Stromal cell of bone marrow (primary cell): ENCODE measurements at regions not wholly inside any gene's neighbourhood (a gene's known extent, or its start where the extent isn't known, plus 50 kb on each side); places are given as distances from the start of the nearest gene placed in this dataset.
"Not testable (repeated sequence)": the region's sequence is repeated elsewhere in the genome, so short reads cannot be mapped to it uniquely, and the experiment has no call there.

Experiments used
- DNase-seq: peaks from one replicate; pipeline ENCODE4 v3.0.0-alpha.2; 2012; ENCODE audit warnings: low read depth

GRCh38 chr9:107789001-107789700 is 299.6 kb upstream of the KLF4 start:
- DNase-seq, result no peak

GRCh38 chr9:107786561-107786960 is 297.0 kb upstream of the KLF4 start:
- DNase-seq, result no peak

- peak; percentile 43 for DNase-seq
These were observed 294.8 kb upstream of the KLF4 start for GRCh38 chr9:107784235-107784958.

DNA sequence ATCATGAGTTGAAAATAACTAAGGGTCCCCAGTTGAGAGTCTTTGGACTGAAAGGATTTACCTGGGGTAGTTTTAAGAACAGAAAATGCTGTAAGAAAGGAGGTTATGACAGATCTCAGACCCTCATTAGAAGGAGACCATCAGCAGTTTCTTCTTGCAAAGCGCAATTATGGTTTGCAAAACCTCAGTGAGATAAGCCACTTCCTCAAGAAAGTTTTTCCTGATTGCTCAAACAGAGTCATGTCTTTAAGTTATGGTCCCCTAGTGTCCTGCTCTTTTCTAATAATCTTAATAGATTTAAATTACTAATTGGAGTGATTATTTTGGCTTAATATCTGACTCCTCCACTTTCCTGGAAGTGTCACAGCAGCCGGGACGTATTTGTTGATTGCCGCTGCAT is 293.2 kb upstream of the KLF4 start:
- no peak for DNase-seq

DNA sequence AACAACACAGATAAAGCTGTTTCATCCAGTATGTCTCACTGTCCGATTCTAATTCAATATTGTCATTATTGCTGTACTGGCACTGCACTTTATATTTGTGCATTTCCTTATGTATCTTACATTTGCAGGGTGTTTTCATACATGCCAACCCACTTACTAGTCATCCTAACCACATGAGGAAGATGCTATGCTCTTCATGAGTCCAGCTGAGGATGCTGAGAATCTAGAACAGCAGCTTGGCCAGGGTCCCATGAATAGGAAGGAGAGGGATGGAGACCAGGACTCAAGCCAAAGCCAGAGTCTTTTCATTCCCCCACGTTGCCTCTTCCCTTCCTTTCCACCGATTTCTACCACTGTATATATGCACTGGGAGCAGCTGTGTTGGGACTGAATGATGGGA is 292.8 kb upstream of the KLF4 start:
- peak; percentile 27 for DNase-seq

- no peak for DNase-seq
These were observed 291.4 kb upstream of the KLF4 start for GRCh38 chr9:107780960-107781359.

DNA sequence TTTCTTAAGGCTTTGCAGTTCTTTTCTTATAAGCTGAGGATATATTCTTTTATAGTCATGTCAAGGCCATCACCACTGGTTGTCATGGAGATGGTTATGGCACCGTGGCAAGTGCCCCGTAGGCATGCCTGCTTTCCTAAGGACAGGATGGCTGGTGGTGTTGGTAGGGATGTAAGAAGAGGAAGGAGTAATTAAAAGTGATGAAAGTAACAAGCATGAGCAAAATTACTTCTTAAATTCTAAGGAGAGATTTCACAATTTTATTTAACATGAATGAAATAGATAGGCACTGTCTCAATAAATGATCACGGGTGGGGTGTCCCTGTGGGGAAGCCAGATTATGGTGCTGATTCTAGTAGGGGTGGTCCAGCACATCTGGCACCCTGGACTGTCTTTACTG is 290.2 kb upstream of the KLF4 start:
- DNase-seq, result no peak

DNA sequence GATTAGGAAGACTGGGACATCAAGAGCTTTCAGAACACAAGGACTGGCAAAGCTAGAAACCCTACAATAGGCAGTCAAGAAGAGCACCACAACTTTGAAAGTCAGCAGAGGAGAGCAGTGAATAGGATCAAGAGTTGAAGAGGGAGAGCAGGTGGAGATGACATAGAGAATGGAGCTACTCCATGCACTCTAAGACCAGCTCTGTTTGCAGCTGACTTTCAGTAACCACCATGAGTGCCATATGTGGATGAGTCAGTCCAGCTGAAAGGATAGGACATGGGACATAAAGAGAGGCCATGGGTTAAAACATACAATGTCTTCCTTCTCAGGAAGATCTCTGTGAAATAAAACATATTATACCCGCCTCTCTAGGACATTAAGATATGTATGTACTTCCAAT is 289.1 kb upstream of the KLF4 start:
- no peak for DNase-seq

DNA sequence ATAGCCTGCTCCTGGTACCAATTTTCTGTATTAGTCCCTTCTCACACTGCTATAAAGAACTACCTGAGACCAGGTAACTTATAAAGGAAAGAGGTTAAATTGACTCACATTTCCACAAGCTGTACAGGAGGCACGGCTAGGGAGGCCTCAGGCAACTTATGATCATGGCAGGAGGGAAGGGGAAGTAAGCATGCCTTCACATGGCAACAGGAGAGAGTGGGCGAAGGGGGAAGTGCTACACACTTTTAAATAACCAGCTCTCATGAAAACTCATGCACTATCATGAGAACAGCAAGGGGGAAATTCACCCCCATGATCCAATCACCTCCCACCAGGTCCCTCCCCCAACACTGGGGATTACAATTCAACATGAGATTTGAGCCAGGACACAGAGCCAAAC is 284.5 kb upstream of the KLF4 start:
- DNase-seq, result not testable (repeated sequence)

DNA sequence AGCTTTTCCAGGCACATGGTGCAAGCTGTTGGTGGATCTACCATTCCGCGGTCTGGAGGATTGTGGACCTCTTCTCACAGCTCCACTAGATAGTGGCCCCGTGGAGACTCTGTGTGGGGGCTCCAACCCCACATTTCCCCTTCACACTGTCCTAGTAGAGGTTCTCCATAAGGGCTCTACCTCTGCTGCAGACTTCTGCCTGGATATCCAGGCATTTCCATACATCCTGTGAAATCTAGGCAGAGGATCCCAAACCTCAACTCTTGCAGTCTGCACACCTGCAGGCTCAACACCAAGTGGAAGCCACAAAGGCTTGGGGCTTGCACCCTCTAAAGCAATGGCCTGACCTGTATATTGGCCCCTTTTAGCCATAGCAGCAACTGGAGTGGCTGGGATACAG is 283.4 kb upstream of the KLF4 start:
- no peak for DNase-seq

DNA sequence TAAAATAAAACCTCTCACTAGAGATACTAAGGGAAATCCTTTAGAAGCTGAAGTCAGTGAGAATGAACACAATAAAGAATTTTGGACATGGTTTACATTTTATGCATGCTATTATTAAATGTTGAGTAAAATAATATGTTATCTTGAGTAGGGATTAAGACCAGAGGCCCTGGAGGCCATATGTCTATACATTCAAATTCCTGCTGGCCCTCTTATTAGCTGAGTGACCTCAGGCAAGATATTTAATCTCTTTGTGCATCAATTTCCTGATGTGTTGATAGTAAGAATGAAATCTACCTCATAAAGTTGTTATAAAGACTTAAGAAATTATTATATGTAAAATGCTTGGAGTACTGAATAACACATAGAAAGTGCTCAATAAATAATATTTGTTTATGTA is 281.1 kb upstream of the KLF4 start:
- DNase-seq, result no peak

- DNase-seq, result no peak
These were observed 278.7 kb upstream of the KLF4 start for GRCh38 chr9:107768224-107768623.

- DNase-seq, result no peak
These were observed 278.1 kb upstream of the KLF4 start for GRCh38 chr9:107767711-107768110.

DNA sequence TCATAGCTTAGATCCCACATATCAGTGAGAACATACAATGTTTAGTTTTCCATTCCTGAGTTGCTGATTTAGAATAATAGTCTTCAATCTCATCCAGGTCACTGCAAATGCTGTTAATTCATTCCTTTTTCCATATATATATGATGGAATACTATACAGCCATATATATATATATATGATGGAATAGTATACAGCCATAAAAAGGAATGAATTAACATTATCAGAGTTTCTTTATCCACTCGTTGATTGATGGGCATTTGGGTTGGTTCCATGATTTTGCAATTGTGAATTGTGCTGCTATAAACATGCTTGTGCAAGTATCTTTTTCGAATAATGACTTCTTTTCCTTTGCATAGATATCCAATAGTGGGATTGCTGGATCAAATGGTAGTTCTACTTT is 273.9 kb upstream of the KLF4 start:
- DNase-seq, result not testable (repeated sequence)

GRCh38 chr9:107761307-107761706 is 271.7 kb upstream of the KLF4 start:
- no peak for DNase-seq

GRCh38 chr9:107760469-107761242 is 271.1 kb upstream of the KLF4 start:
- no peak for DNase-seq

DNA sequence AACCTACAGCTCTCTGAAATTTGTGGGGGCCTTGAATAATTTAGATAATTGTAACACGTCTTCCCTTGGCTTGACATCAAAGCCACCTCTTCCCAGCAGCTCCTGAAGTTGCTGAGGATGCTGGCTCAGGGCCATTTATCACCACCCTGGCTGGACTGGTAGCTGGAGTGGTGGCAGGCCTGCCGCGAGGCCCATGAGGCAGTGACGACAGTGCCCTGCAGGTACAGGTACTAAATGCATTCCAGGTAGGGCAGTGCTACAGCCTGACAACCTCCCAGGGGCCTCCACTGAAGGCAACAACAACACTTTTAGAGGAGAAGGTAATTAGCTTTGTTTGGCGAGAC is 270.2 kb upstream of the KLF4 start:
- DNase-seq, result no peak

GRCh38 chr9:107759009-107759822 is 269.6 kb upstream of the KLF4 start:
- no peak for DNase-seq

DNA sequence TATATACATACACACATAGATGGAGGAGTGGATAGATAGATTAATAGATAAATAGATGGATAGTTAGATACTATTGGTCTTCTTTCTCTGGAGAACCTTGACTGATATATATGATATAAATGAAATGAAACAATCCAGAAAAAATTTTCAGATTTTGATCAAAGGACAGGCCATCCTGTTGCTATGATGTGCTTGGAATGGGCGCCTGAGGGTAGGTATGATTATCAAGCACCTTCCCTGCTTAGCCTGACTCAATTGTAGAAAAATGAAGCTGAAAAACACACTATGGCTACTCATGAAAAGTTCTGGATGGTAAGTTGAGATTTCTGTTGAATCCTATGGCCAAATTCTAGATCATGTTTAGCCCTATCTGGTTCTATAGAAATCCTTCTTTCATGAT is 266.5 kb upstream of the KLF4 start:
- no peak for DNase-seq

GRCh38 chr9:107755246-107755645 is 265.7 kb upstream of the KLF4 start:
- DNase-seq, result no peak

DNA sequence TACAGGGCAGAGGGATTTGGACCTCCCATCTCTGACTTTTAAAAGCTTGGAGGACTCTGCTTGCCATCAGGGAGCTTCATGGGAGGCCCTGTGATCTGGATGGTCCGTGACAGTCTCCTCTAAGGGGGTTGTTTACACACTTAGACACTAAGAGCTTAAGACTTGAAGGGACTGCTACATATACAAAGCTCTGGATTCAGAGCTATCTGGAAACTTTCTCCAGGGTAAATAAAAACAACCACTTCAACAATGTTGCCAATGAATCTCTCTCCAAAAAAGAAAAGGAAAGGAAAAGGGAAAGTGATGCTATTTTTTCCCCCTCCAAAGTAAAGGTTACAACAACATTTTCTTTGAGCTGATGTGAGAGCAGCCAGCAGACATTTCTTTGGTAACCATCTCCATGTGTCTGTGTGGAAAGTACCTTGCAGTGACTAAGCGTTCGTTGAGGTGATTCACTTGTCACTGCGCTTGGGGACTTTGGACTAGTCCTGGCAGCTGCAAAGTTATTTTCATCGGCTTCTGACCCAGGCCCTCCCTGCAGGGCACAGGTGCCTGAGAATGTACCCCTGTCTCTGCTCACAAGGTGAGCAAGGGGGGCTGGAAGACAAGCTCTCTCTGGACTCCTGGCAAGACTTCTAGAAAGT is 262.1 kb upstream of the KLF4 start:
- no peak for DNase-seq
